IMR-90 (cell line): ENCODE measurements at regions not wholly inside any gene's neighbourhood (a gene's known extent, or its start where the extent isn't known, plus 50 kb on each side); places are given as distances from the start of the nearest gene placed in this dataset.

ENCODE experiments used
- ATAC-seq: fragments of 200-7000 bp; cut with Tn5 transposase; 2 replicates; pipeline ENCODE4 v1.9.1; 2020; ENCODE audit warnings: low read depth, mild to moderate bottlenecking, moderate library complexity
- BruUV-seq: library from RNA; stranded (reverse); fragments of 400-500 nt; replicated peaks from 2 replicates; lab custom pipeline; 2021; lab: Mats Ljungman, UMichigan
- CTCF ChIA-PET: fragments of 300-600 bp; formaldehyde crosslinking; extraction: SDS; loops from one replicate; lab custom pipeline; 2021; ENCODE audit warnings: antibody characterized with exemption; lab: Yijun Ruan, JAX
- POLR2A ChIA-PET: fragments of 300-600 bp; sonication (Branson Sonifier 250); formaldehyde crosslinking; loops from one replicate; lab custom pipeline; 2022; ENCODE audit warnings: antibody characterized with exemption; ENCODE audit not compliant: unreplicated experiment; lab: Charles Lee
- DNase-seq: peaks from one replicate; pipeline ENCODE4 v3.0.0; 2013
- H2AFZ ChIP-seq: replicated peaks from 2 replicates; pipeline ENCODE3; 2013; ENCODE audit warnings: low read length, mild to moderate bottlenecking; ENCODE audit not compliant: poor library complexity
- H2AK5ac ChIP-seq: 2 replicates; pipeline ENCODE4 v1.6.1; 2013; ENCODE audit warnings: low read depth, low read length, inconsistent platforms
- H2AK9ac ChIP-seq: replicated peaks from 2 replicates; pipeline ENCODE3; 2013; ENCODE audit warnings: mild to moderate bottlenecking, low read depth, low read length, moderate library complexity; ENCODE audit not compliant: poor library complexity
- H2BK120ac ChIP-seq: 2 replicates; pipeline ENCODE4 v1.6.1; 2013; ENCODE audit warnings: low read depth, low read length, inconsistent platforms
- H2BK15ac ChIP-seq: 3 replicates; pipeline ENCODE4 v1.6.1; 2013; ENCODE audit warnings: low read depth, low read length, inconsistent platforms
- H2BK20ac ChIP-seq: 2 replicates; pipeline ENCODE4 v1.6.1; 2013; ENCODE audit warnings: low read depth, mild to moderate bottlenecking, inconsistent platforms, low read length, moderate library complexity
- H2BK5ac ChIP-seq: 2 replicates; pipeline ENCODE4 v1.6.1; 2013; ENCODE audit warnings: mild to moderate bottlenecking, low read depth, low read length, inconsistent platforms; ENCODE audit not compliant: poor library complexity, severe bottlenecking
- H3K14ac ChIP-seq: replicated peaks from 2 replicates; pipeline ENCODE4 v1.6.1; 2013; ENCODE audit warnings: low read depth, low read length, inconsistent platforms
- H3K18ac ChIP-seq: 2 replicates; pipeline ENCODE4 v1.6.1; 2013; ENCODE audit warnings: low read depth, low read length, control low read depth
- H3K23ac ChIP-seq: 2 replicates; pipeline ENCODE4 v1.6.1; 2013; ENCODE audit warnings: low read depth, low read length, inconsistent platforms
- H3K27ac ChIP-seq: 2 replicates; pipeline ENCODE4 v1.5.1; 2013; ENCODE audit warnings: mild to moderate bottlenecking, control low read depth, low read length; ENCODE audit not compliant: insufficient read depth
- H3K27me3 ChIP-seq: 2 replicates; pipeline ENCODE4 v1.6.1; 2013; ENCODE audit warnings: low read length; ENCODE audit not compliant: control insufficient read depth, insufficient read depth
- H3K36me3 ChIP-seq: 2 replicates; pipeline ENCODE4 v1.6.1; 2013; ENCODE audit warnings: low read length, mixed read lengths; ENCODE audit not compliant: control insufficient read depth, insufficient read depth
- H3K4ac ChIP-seq: 2 replicates; pipeline ENCODE4 v1.6.1; 2013; ENCODE audit warnings: low read depth, low read length, inconsistent platforms
- H3K4me1 ChIP-seq: 2 replicates; pipeline ENCODE4 v1.6.1; 2013; ENCODE audit warnings: low read length, mixed read lengths; ENCODE audit not compliant: control insufficient read depth, insufficient read depth
- H3K4me2 ChIP-seq: 2 replicates; pipeline ENCODE4 v1.6.1; 2013; ENCODE audit warnings: low read depth, mild to moderate bottlenecking, control low read depth, low read length, moderate library complexity
- H3K4me3 ChIP-seq: 2 replicates; pipeline ENCODE4 v1.5.1; 2013; ENCODE audit warnings: low read depth, mild to moderate bottlenecking, control low read depth, low read length, moderate library complexity; ENCODE audit not compliant: insufficient read depth
- H3K56ac ChIP-seq: 2 replicates; pipeline ENCODE4 v1.6.1; 2013; ENCODE audit warnings: low read length, inconsistent platforms; ENCODE audit not compliant: insufficient read depth; ENCODE audit errors: extremely low read depth
- H3K79me1 ChIP-seq, 2 experiments: 2 replicates each; pipeline ENCODE4 v1.6.1; 2013; ENCODE audit warnings: low read length in 2 of 2, inconsistent platforms in 1 of 2, low read depth in 1 of 2
- H3K9ac ChIP-seq: 2 replicates; pipeline ENCODE4 v1.6.1; 2013; ENCODE audit warnings: low read depth, low read length, control low read depth
- H3K9me1 ChIP-seq: 2 replicates; pipeline ENCODE4 v1.6.1; 2013; ENCODE audit warnings: low read length, inconsistent platforms; ENCODE audit not compliant: insufficient read depth
- H3K9me3 ChIP-seq: 2 replicates; pipeline ENCODE4 v1.6.1; 2013; ENCODE audit warnings: low read length; ENCODE audit not compliant: control insufficient read depth, insufficient read depth
- H4K20me1 ChIP-seq: 2 replicates; pipeline ENCODE4 v1.6.1; 2013; ENCODE audit warnings: low read length, inconsistent platforms; ENCODE audit not compliant: insufficient read depth
- H4K5ac ChIP-seq: 2 replicates; pipeline ENCODE4 v1.6.1; 2013; ENCODE audit warnings: mild to moderate bottlenecking, low read depth, low read length, control low read depth
- H4K8ac ChIP-seq, 2 experiments: 2 replicates each; pipeline ENCODE4 v1.6.1; 2013; ENCODE audit warnings: low read depth in 2 of 2, low read length in 2 of 2, control low read depth in 1 of 2, inconsistent platforms in 1 of 2
- H4K91ac ChIP-seq: 2 replicates; pipeline ENCODE4 v1.6.1; 2013; ENCODE audit warnings: low read depth, low read length, inconsistent platforms; ENCODE audit not compliant: insufficient read depth
- CHD1 ChIP-seq: IDR thresholded peaks from 2 replicates; pipeline ENCODE4 v1.6.1; 2012; ENCODE audit warnings: low read depth, low read length, improper control_type of control experiment
- MAFK ChIP-seq: IDR thresholded peaks from 2 replicates; pipeline ENCODE4 v1.6.1; 2012; ENCODE audit warnings: low read depth, low read length, improper control_type of control experiment
- POLR2A ChIP-seq: IDR thresholded peaks from 2 replicates; pipeline ENCODE4 v1.6.1; 2012; ENCODE audit warnings: mild to moderate bottlenecking, low read depth, low read length
- RFX5 ChIP-seq: IDR thresholded peaks from 2 replicates; pipeline ENCODE4 v1.8.0; 2012; ENCODE audit warnings: low read depth, mild to moderate bottlenecking, low read length, moderate library complexity
- SMC3 ChIP-seq: fragments of 150-350 bp; IDR thresholded peaks from 2 replicates; pipeline ENCODE4 v1.6.1; 2016; ENCODE audit warnings: low read depth, mild to moderate bottlenecking, antibody characterized with exemption, low read length, moderate library complexity
- WGBS, 2 experiments: methylation state at CpG; one replicate each; pipeline versions ENCODE4 v1.1.5 to v1.1.7; 2013; ENCODE audit warnings: missing lambda C conversion rate in 2 of 2; ENCODE audit not compliant: insufficient read length in 1 of 2; ENCODE audit errors: extremely low coverage in 2 of 2; 5-methylcytosine and 5-hydroxymethylcytosine counted together
- dilution Hi-C: fragments of 300-500 bp; cut with HindIII; formaldehyde crosslinking; loops from one replicate; pipeline ENCODE4 v1.14.3; 2018; ENCODE audit warnings: low sequenced_read_pairs; ENCODE audit not compliant: unreplicated experiment
- in situ Hi-C: fragments of 300-500 bp; cut with MboI; formaldehyde crosslinking; loops from 3 replicates; pipeline ENCODE4 v1.14.3; 2019; ENCODE audit warnings: low sequenced_read_pairs, inconsistent platforms, mixed read lengths
- intact Hi-C: fragments of 100-400 bp; cut with micrococcal nuclease; formaldehyde crosslinking; loops from 2 replicates; pipeline ENCODE4 v1.10.0; 2022
- TF ChIP-seq, protein P1 (sequence below): fragments of 150-350 bp; IDR thresholded peaks from 2 replicates; pipeline ENCODE4 v1.6.1; 2017; ENCODE audit warnings: mild to moderate bottlenecking, antibody characterized with exemption, low read length, low read depth

DNA sequence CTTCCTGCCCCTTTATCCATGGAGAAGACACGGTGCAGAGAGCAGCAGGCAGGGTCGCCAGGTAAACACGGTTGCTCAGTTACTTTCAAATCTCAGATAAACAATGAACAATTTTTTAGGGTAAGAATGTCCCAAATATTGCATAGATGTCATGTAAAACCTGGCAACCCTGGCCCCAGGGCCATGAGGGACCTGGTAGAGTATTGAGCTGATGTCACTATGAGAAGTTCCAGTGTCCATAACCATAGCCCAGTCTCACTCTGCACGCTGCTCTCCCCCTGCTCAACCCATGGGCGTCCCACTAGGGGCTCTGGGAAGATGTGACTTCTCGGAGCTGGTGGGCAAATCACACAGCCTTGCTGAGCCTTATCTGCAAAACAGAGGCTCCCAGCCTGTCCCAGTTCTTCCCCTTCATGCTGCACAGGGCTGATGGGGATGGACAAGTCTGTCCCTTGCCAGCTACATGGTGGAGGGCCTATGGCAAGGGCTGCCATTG, 71.3 kb upstream of the TOP1 start:
- CTCF ChIA-PET = no interaction called here
- intact Hi-C loops = no loop called here

More for the DNA sequence above, 71.3 kb upstream of the TOP1 start:
- Histone ChIP-seq H3K56ac (no peak overlapping the region), H4K20me1 (peaks cover 4% of the 10 kb centered on the region; the same call in 1 of the 2 replicates), H3K9me1 (no peaks in the 10 kb centered on the region; the same call in 1 of the 2 replicates), H3K36me3 (no peaks in the 10 kb centered on the region), H2AK9ac (no peak overlapping the region), H4K5ac (no peak overlapping the region), H3K27me3 (no peaks in the 10 kb centered on the region), H3K4me1 (no peaks in the 10 kb centered on the region; the same call in 1 of the 2 replicates), H3K4ac (no peak overlapping the region), H3K4me2 (no peak overlapping the region), H3K9ac (no peak overlapping the region), H3K23ac (no peak overlapping the region), H3K4me3 (no peak overlapping the region), H2BK20ac (no peak overlapping the region), H2AFZ (no peak overlapping the region), H4K8ac (no peak overlapping the region), H3K79me1 (no peaks in the 10 kb centered on the region), H3K14ac (no peak overlapping the region), H3K9me3 (peaks cover 5% of the 10 kb centered on the region; the same call in 1 of the 2 replicates), H2BK5ac (no peak overlapping the region), H2BK15ac (no peak overlapping the region), H2AK5ac (no peak overlapping the region), H4K91ac (no peak overlapping the region), H3K18ac (no peak overlapping the region), H2BK120ac (no peak overlapping the region), H3K27ac (no peak overlapping the region)
- BruUV-seq = no TSS peak
- POLR2A ChIA-PET = no interaction called here
- whole genome bisulfite sequencing, 2 experiments = no CpG with 5 or more reads among the region's 6 CpGs
- ATAC-seq (no peak), DNase-seq (no peak)
- in situ Hi-C loops (loop anchor here (25.0 kb wide), 2 partner anchors 655 to 1095 kb away; partner anchors contain the start of gene CHD6), dilution Hi-C loops (no loop called here)
- TF ChIP-seq, protein P1, sequence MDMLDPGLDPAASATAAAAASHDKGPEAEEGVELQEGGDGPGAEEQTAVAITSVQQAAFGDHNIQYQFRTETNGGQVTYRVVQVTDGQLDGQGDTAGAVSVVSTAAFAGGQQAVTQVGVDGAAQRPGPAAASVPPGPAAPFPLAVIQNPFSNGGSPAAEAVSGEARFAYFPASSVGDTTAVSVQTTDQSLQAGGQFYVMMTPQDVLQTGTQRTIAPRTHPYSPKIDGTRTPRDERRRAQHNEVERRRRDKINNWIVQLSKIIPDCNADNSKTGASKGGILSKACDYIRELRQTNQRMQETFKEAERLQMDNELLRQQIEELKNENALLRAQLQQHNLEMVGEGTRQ = no peak
- TF ChIP-seq CHD1 = no peak
- TF ChIP-seq POLR2A = no peak
- no peak for TF ChIP-seq SMC3
- no peak for TF ChIP-seq MAFK
- no peak for TF ChIP-seq RFX5
